ENCODE measurements at regions not wholly inside any gene's neighbourhood (a gene's known extent, or its start where the extent isn't known, plus 50 kb on each side); places are given as distances from the start of the nearest gene placed in this dataset.

- TF ChIP-seq POLR2A (IDR thresholded peaks at IDR 0.05) (no peak), CTCF (IDR thresholded peaks at IDR 0.05) (no peak), POLR2AphosphoS5 (IDR thresholded peaks at IDR 0.05) (no peak)
Measured at GRCh38 chr15:58240191-58240932, 102.2 kb downstream of the AQP9 start.

Data from breast epithelium (tissue), 3 donors.